Activated T-cell treated with anti-CD3 and anti-CD28 coated beads, Interleukin-2, amount 50 U/mL, for 24 hours (primary cell): ENCODE measurements at regions not wholly inside any gene's neighbourhood (a gene's known extent, or its start where the extent isn't known, plus 50 kb on each side); places are given as distances from the start of the nearest gene placed in this dataset.
"Not testable (repeated sequence)": the region's sequence is repeated elsewhere in the genome, so short reads cannot be mapped to it uniquely, and the experiment has no call there.

Experiments
- DNase-seq: peaks from one replicate; pipeline ENCODE4 v3.0.0-alpha.2; 2020
- H3K27ac Mint-ChIP-seq: 2 replicates; pipeline ENCODE4 v1.8.0; 2020; ENCODE audit warnings: mild to moderate bottlenecking, mixed read lengths
- H3K27me3 Mint-ChIP-seq: 2 replicates; pipeline ENCODE4 v1.8.0; 2020; ENCODE audit warnings: mixed read lengths
- H3K36me3 Mint-ChIP-seq: 2 replicates; pipeline ENCODE4 v1.8.0; 2020; ENCODE audit warnings: low read depth, mixed read lengths
- H3K4me1 Mint-ChIP-seq: 2 replicates; pipeline ENCODE4 v1.8.0; 2020; ENCODE audit warnings: low read depth, mixed read lengths
- H3K4me3 Mint-ChIP-seq: 2 replicates; pipeline ENCODE4 v1.8.0; 2020; ENCODE audit warnings: mild to moderate bottlenecking, moderate library complexity, mixed read lengths
- H3K9me3 Mint-ChIP-seq: 2 replicates; pipeline ENCODE4 v1.8.0; 2020; ENCODE audit warnings: mixed read lengths

DNA sequence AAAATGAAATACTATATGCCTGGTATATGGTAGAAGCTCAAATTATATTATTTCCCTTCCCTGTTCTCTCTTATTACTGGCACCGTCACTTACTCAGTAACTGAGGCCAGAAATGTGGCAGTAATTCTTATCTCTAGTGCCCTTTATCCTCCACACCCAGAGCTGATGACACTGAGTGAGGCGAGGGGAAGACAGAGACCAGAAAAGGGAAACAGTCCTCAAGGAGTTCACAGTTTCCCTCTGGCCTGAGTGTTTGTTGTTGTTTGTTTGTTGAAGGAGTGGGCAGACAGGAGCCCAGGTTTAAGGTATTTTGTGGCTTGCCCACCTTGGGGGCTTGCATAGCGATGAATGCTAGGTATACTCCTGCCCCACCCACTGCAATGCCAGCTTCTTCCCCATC, 101.5 kb upstream of the FNDC3A start:
- Mint-ChIP-seq H3K9me3 (no peaks in the 10 kb centered on the region), H3K4me1 (peaks cover 2% of the 10 kb centered on the region), H3K4me3 (no peak overlapping the region), H3K27me3 (peaks cover 2% of the 10 kb centered on the region), H3K36me3 (no peaks in the 10 kb centered on the region), H3K27ac (no peak overlapping the region)
- DNase-seq: no peak

- H3K4me1 Mint-ChIP-seq: peaks cover 11% of the 10 kb centered on the region
- no peaks in the 10 kb centered on the region for H3K9me3 Mint-ChIP-seq
- H3K27ac Mint-ChIP-seq: no peak overlapping the region
These were observed 100.7 kb upstream of the FNDC3A start for GRCh38 chr13:48875047-48875446.

DNA sequence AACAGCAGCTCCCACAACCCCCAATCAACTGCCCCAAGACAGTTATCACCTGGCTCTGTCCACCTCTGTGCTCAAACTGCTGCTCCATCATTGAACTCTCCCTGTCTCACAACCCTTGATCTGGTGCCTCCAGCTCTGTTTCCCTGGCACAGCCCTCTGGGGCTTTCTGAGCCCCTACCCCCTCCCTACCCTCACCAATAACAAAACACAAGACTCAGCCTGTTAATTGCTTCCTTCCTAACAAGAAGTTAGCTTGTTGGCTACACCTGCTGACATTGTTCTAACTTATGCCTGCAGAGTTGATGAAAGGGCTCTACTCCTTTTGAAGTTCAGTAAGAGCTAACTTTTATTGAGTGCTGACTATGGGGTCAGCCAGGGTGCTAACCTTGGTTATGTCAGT, 99.4 kb upstream of the FNDC3A start:
- Mint-ChIP-seq H3K9me3 (no peaks in the 10 kb centered on the region), H3K27me3 (peaks cover 2% of the 10 kb centered on the region), H3K4me3 (no peak overlapping the region), H3K4me1 (peaks cover 23% of the 10 kb centered on the region), H3K27ac (no peak overlapping the region), H3K36me3 (no peaks in the 10 kb centered on the region)
- no peak for DNase-seq

More at GRCh38 chr13:48875047-48875446, 100.7 kb upstream of the FNDC3A start:
- Mint-ChIP-seq H3K4me3 (no peak overlapping the region), H3K27me3 (peaks cover 2% of the 10 kb centered on the region), H3K36me3 (no peaks in the 10 kb centered on the region)
- DNase-seq: no peak

DNA sequence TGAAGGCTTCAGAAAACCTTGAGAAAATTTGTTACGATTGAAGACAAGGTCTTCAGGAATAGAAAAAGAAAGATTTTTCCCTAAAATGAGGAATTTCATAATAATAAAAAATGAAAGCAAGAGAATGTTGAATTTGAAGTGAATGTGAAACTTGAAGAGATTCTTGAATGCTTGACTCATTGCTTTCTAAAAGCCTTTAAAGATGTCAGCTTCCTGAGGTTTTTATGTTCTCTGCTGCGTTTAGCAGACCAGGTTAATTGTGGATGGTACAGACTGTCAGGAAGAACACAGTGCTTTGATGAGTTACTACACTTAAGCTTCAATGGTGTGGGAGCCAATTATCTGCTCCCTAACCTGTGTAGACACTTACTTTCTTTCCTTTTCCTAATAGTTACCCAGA, 96.3 kb upstream of the FNDC3A start:
- peak overlapping the region; percentile 41 for H3K4me3 Mint-ChIP-seq
- peaks cover 5% of the 10 kb centered on the region for H3K9me3 Mint-ChIP-seq
- DNase-seq: no peak
- H3K36me3 Mint-ChIP-seq: peaks cover 8% of the 10 kb centered on the region
- peak overlapping the region; percentile 90 for H3K27ac Mint-ChIP-seq
- H3K4me1 Mint-ChIP-seq: peaks cover 52% of the 10 kb centered on the region
- peaks cover 2% of the 10 kb centered on the region for H3K27me3 Mint-ChIP-seq

DNA sequence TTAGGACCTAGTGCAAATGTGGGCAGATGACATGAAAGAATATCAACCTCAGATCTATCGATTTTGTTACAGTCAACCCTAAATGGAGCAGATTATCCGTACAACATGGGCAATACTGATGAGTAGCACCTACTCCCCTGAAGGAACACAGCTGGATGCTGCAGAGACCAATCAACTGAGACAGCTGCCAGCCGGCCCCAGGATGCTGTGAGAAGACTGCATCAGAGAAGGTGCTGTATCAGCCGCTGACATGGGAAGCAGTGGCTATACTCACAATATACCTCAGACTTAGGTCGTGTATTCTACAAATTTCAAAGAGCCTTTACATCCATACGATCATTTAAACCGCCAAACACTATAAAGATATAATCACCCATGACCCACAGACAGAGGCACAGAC, 95.9 kb upstream of the FNDC3A start:
- Mint-ChIP-seq H3K4me3 (no peak overlapping the region), H3K27ac (peak overlapping the region; percentile 12), H3K36me3 (peaks cover 8% of the 10 kb centered on the region), H3K4me1 (peaks cover 55% of the 10 kb centered on the region), H3K9me3 (peaks cover 5% of the 10 kb centered on the region), H3K27me3 (peaks cover 2% of the 10 kb centered on the region)
- no peak for DNase-seq

DNA sequence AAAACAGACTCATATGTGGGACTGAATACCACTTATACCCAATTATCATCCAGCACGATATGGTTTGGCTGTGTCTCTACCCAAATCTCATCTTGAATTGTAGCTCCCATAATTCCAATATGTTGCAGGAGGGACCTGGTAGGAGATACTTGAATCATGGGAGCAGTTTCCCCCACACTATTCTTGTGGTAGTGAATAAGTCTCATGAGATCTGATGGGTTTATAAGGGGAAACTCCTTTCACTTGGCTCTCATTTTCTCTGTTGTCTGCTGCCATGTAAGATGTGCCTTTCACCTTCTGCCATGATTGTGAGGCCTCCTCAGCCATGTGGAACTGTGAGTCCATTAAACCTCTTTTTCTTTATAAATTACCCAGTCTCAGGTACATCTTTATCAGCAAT, 91.9 kb upstream of the FNDC3A start:
- not testable (repeated sequence) for H3K36me3 Mint-ChIP-seq, H3K27me3 Mint-ChIP-seq, DNase-seq, H3K9me3 Mint-ChIP-seq
- peak overlapping the region; percentile 39 for H3K4me3 Mint-ChIP-seq
- H3K27ac Mint-ChIP-seq: peak overlapping the region; percentile 96
- H3K4me1 Mint-ChIP-seq: peaks cover 80% of the 10 kb centered on the region

- peak overlapping the region; percentile 96 for H3K27ac Mint-ChIP-seq
- H3K27me3 Mint-ChIP-seq: no peaks in the 10 kb centered on the region
- peaks cover 79% of the 10 kb centered on the region for H3K4me1 Mint-ChIP-seq
- no peak overlapping the region for H3K4me3 Mint-ChIP-seq
- DNase-seq: no peak
- peaks cover 5% of the 10 kb centered on the region for H3K9me3 Mint-ChIP-seq
- peaks cover 8% of the 10 kb centered on the region for H3K36me3 Mint-ChIP-seq
These were observed 90.7 kb upstream of the FNDC3A start for GRCh38 chr13:48885027-48885395.

DNA sequence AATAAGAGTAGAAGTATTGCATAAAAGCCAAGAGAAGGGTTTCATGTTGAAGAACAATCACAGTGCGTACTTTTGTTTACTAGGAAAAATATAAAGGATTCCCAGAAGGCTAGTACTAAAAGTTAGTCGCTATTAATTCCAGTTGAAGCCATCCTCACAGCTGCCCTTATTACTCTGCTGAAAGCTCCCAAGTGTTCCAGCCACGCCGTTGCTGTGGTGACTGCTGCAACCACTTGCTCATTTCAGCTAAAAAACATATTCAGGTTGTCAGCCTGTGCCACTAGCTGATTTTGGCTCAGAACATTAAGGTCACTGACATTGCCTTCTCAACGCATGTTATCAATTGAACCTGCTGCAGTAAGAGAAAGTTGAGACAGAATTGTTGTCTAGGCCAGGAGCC, 87.1 kb upstream of the FNDC3A start:
- DNase-seq: no peak
- peaks cover 76% of the 10 kb centered on the region for H3K4me1 Mint-ChIP-seq
- no peaks in the 10 kb centered on the region for H3K27me3 Mint-ChIP-seq
- H3K9me3 Mint-ChIP-seq: peaks cover 12% of the 10 kb centered on the region
- H3K4me3 Mint-ChIP-seq: no peak overlapping the region
- H3K27ac Mint-ChIP-seq: no peak overlapping the region
- peaks cover 3% of the 10 kb centered on the region for H3K36me3 Mint-ChIP-seq

DNA sequence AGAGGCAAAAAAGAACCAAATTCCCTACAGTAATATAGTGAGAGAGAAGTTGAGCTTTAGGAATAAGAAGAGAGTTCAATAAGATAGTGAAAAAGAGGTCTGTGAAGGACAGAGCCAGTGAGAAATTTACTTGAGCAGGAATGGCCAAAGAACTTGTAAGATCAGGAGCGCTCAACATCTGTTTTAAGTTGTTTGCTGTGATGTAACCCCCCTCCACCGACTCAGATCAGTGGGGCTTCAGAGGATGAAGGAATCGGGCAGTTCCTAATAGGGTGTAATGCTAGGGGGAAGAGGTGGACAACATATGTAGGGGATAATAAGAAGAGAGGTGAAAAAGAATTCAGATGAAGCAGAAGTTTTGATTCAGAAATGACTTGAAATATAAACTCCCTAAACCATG, 85.3 kb upstream of the FNDC3A start:
- Mint-ChIP-seq H3K27me3 (no peaks in the 10 kb centered on the region), H3K4me3 (no peak overlapping the region), H3K27ac (no peak overlapping the region), H3K4me1 (peaks cover 65% of the 10 kb centered on the region), H3K36me3 (no peaks in the 10 kb centered on the region), H3K9me3 (peaks cover 15% of the 10 kb centered on the region)
- no peak for DNase-seq

DNA sequence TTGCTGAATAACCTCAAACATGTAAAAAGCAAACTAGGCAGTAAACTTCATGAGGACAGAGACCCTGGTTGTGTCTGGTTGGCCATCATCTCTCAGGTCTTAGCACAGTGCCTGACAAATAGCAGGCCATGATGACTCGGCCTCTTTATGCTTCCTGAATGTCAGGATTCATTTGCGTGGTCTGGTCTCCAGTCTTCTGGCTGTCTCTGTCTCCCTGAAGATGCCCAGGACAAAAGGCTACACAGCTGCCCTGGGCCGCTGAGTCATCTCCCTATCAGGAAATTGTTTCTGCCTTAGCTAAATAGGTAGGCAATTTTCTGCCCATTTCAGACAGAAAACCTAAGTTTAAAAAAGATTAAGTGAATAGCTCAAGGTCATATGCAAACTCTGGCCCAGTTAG, 84.1 kb upstream of the FNDC3A start:
- DNase-seq: no peak
- peak overlapping the region; percentile 92 for H3K27ac Mint-ChIP-seq
- H3K27me3 Mint-ChIP-seq: no peaks in the 10 kb centered on the region
- peak overlapping the region; percentile 30 for H3K4me3 Mint-ChIP-seq
- peaks cover 56% of the 10 kb centered on the region for H3K4me1 Mint-ChIP-seq
- no peaks in the 10 kb centered on the region for H3K36me3 Mint-ChIP-seq
- peaks cover 15% of the 10 kb centered on the region for H3K9me3 Mint-ChIP-seq

GRCh38 chr13:48892053-48892687, 83.5 kb upstream of the FNDC3A start:
- Mint-ChIP-seq H3K9me3 (peaks cover 15% of the 10 kb centered on the region), H3K4me3 (peak overlapping the region; percentile 30), H3K27me3 (no peaks in the 10 kb centered on the region), H3K4me1 (peaks cover 56% of the 10 kb centered on the region), H3K27ac (peak overlapping the region; percentile 92), H3K36me3 (no peaks in the 10 kb centered on the region)
- DNase-seq: no peak

DNA sequence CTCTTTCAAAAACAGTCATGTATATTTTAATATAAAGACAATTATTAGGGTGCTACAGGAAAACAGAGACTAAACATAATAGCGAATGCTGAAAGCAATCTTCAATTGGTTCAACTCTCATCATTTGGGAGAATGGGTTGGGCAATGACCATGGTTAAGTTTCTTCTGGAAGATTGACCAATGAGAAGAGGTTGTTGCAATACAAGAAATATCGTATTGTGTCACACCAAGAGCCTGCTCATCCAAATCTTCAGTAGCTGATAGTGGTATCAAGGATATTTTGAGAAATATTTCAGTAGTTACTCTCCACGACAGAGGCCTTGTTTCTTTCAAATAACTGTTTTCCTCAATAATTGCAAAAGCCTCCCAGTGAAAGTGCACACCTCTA, 83.0 kb upstream of the FNDC3A start:
- H3K4me1 Mint-ChIP-seq: peaks cover 56% of the 10 kb centered on the region
- no peaks in the 10 kb centered on the region for H3K36me3 Mint-ChIP-seq
- no peak for DNase-seq
- peaks cover 15% of the 10 kb centered on the region for H3K9me3 Mint-ChIP-seq
- H3K4me3 Mint-ChIP-seq: no peak overlapping the region
- H3K27ac Mint-ChIP-seq: peak overlapping the region; percentile 92
- no peaks in the 10 kb centered on the region for H3K27me3 Mint-ChIP-seq

DNA sequence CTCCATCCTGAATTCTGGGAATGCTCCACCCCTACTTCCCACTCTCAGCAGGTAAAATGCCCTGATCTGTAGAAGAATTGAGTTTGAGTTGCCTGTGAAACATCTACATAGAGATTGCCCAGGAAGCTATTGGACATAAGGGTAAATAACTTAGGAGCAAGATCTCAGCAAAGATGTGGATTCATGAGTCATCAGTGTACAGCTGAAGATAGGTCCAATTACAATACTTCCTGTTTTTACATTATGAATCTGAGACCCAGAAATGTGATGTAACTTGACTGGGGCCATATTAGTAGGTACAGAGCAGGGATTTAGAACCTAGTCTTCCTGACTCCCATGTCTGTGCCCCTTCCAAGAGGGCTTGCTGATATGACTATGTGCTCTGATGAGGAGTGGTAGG, 79.4 kb upstream of the FNDC3A start:
- peaks cover 10% of the 10 kb centered on the region for H3K9me3 Mint-ChIP-seq

GRCh38 chr13:48901781-48902180, 73.9 kb upstream of the FNDC3A start:
- Mint-ChIP-seq H3K27me3 (peaks cover 23% of the 10 kb centered on the region), H3K4me1 (peaks cover 7% of the 10 kb centered on the region), H3K4me3 (no peak overlapping the region), H3K9me3 (peaks cover 2% of the 10 kb centered on the region), H3K27ac (no peak overlapping the region), H3K36me3 (no peaks in the 10 kb centered on the region)
- DNase-seq: no peak

More for the DNA sequence above, 79.4 kb upstream of the FNDC3A start:
- Mint-ChIP-seq H3K27ac (no peak overlapping the region), H3K27me3 (peaks cover 18% of the 10 kb centered on the region), H3K4me3 (no peak overlapping the region), H3K36me3 (no peaks in the 10 kb centered on the region), H3K4me1 (peaks cover 26% of the 10 kb centered on the region)
- DNase-seq: no peak

DNA sequence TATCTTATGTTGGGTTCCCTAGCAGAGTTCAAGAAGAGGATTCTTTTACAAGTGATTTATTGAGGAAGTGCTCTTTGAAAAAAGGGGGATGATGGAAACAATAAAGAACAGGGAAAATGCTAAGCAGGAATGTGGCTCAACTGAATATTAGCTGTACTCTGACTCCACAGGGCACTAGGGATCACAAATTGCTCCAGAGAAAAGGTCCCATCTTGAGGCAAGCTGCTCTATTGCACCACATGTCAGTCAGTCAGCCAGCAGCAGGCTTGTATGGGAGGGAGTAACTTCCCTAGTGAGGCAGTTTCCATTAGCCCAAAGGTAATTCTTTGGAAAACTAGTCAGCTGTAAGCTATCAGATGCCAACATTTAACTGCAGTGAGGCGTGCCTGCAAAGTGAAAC, 73.3 kb upstream of the FNDC3A start:
- DNase-seq: no peak
- Mint-ChIP-seq H3K4me3 (no peak overlapping the region), H3K27ac (no peak overlapping the region), H3K36me3 (no peaks in the 10 kb centered on the region), H3K4me1 (peaks cover 7% of the 10 kb centered on the region), H3K9me3 (peaks cover 2% of the 10 kb centered on the region), H3K27me3 (peaks cover 23% of the 10 kb centered on the region)
